ENCODE measurements at regions not wholly inside any gene's neighbourhood (a gene's known extent, or its start where the extent isn't known, plus 50 kb on each side); places are given as distances from the start of the nearest gene placed in this dataset.

- no TSS peak for BruUV-seq (replicated peaks)
Measured at GRCh38 chr11:80440835-80441234, 1000.0 kb upstream of the TENM4 start.

GRCh38 chr11:80436547-80436946 is 995.7 kb upstream of the TENM4 start:
- H2AFZ ChIP-seq (ENCODE audit: low read length): no peak overlapping the region
- ChIA-PET CTCF (no interaction called here), POLR2A (ENCODE audit: unreplicated experiment) (no interaction called here)
- no peaks in the 10 kb centered on the region for H3K9me3 ChIP-seq (ENCODE audit: low read length)
- no peaks in the 10 kb centered on the region for H4K20me1 ChIP-seq (ENCODE audit: low read length)
- no peaks in the 10 kb centered on the region for H3K9me2 ChIP-seq (replicated peaks; ENCODE audit: low read length)
- no peaks in the 10 kb centered on the region for H3F3A ChIP-seq (ENCODE audit: low read length, unreplicated experiment)
- TF ChIP-seq EZH2 (IDR thresholded peaks at IDR 0.05; ENCODE audit: low read length, unreplicated experiment) (no peak), EZH2phosphoT487 (IDR thresholded peaks at IDR 0.05; ENCODE audit: borderline replicate concordance, low read length) (no peak)
- TF ChIP-seq, protein P1, sequence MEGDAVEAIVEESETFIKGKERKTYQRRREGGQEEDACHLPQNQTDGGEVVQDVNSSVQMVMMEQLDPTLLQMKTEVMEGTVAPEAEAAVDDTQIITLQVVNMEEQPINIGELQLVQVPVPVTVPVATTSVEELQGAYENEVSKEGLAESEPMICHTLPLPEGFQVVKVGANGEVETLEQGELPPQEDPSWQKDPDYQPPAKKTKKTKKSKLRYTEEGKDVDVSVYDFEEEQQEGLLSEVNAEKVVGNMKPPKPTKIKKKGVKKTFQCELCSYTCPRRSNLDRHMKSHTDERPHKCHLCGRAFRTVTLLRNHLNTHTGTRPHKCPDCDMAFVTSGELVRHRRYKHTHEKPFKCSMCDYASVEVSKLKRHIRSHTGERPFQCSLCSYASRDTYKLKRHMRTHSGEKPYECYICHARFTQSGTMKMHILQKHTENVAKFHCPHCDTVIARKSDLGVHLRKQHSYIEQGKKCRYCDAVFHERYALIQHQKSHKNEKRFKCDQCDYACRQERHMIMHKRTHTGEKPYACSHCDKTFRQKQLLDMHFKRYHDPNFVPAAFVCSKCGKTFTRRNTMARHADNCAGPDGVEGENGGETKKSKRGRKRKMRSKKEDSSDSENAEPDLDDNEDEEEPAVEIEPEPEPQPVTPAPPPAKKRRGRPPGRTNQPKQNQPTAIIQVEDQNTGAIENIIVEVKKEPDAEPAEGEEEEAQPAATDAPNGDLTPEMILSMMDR (conservative IDR thresholded peaks at IDR 0.05; ENCODE audit: low read depth, low read length): no peak
- no peaks in the 10 kb centered on the region for H3K4me1 ChIP-seq (ENCODE audit: insufficient read depth, low read length)
- no peaks in the 10 kb centered on the region for H3K79me2 ChIP-seq (ENCODE audit: low read length)
- ATAC-seq (no peak), DNase-seq (no peak)
- BruUV-seq (replicated peaks): no TSS peak
- no peak overlapping the region for H3K9ac ChIP-seq (ENCODE audit: low read length)
- no peaks in the 10 kb centered on the region for H3K27me3 ChIP-seq (ENCODE audit: low read length)
- H3K4me3 ChIP-seq (ENCODE audit: low read length): no peak overlapping the region
- no peak overlapping the region for H3K4me2 ChIP-seq (ENCODE audit: low read length)
- intact Hi-C loops (cut with micrococcal nuclease): no loop called here
- no peaks in the 10 kb centered on the region for H3K36me3 ChIP-seq (ENCODE audit: low read depth, low read length)
- H3K27ac ChIP-seq (ENCODE audit: low read length): no peak overlapping the region

More at GRCh38 chr11:80440835-80441234, 1000.0 kb upstream of the TENM4 start:
- Histone ChIP-seq H3K9me3 (ENCODE audit: low read length) (no peaks in the 10 kb centered on the region), H4K20me1 (ENCODE audit: low read length) (no peaks in the 10 kb centered on the region), H3K9ac (ENCODE audit: low read length) (no peak overlapping the region), H3K36me3 (ENCODE audit: low read depth, low read length) (no peaks in the 10 kb centered on the region), H3K27ac (ENCODE audit: low read length) (no peak overlapping the region), H3K4me2 (ENCODE audit: low read length) (no peak overlapping the region), H3K4me3 (ENCODE audit: low read length) (no peak overlapping the region), H3K4me1 (ENCODE audit: insufficient read depth, low read length) (0 out of 2 replicates have a peak, but pooled peaks cover 5% of the 10 kb centered on the region), H3K79me2 (ENCODE audit: low read length) (no peaks in the 10 kb centered on the region), H3K27me3 (ENCODE audit: low read length) (no peaks in the 10 kb centered on the region), H2AFZ (ENCODE audit: low read length) (no peak overlapping the region), H3K9me2 (replicated peaks; ENCODE audit: low read length) (no peaks in the 10 kb centered on the region), H3F3A (ENCODE audit: low read length, unreplicated experiment) (no peaks in the 10 kb centered on the region)
- intact Hi-C loops (cut with micrococcal nuclease): no loop called here
- no peak for ATAC-seq
- no peak for DNase-seq
- TF ChIP-seq EZH2 (IDR thresholded peaks at IDR 0.05; ENCODE audit: low read length, unreplicated experiment): no peak
- TF ChIP-seq, protein P1 (conservative IDR thresholded peaks at IDR 0.05; ENCODE audit: low read depth, low read length): no peak
- no peak for TF ChIP-seq EZH2phosphoT487 (IDR thresholded peaks at IDR 0.05; ENCODE audit: borderline replicate concordance, low read length)
- CTCF ChIA-PET: no interaction called here
- POLR2A ChIA-PET (ENCODE audit: unreplicated experiment): no interaction called here

- H3K79me2 ChIP-seq (ENCODE audit: low read length): no peaks in the 10 kb centered on the region
- no peaks in the 10 kb centered on the region for H4K20me1 ChIP-seq (ENCODE audit: low read length)
- no peak overlapping the region for H3K4me2 ChIP-seq (ENCODE audit: low read length)
- H3K4me1 ChIP-seq (ENCODE audit: insufficient read depth, low read length): no peaks in the 10 kb centered on the region
- POLR2A ChIA-PET (ENCODE audit: unreplicated experiment): no interaction called here
- no peak overlapping the region for H2AFZ ChIP-seq (ENCODE audit: low read length)
- H3K27ac ChIP-seq (ENCODE audit: low read length): no peak overlapping the region
- no peaks in the 10 kb centered on the region for H3K9me3 ChIP-seq (ENCODE audit: low read length)
- no peaks in the 10 kb centered on the region for H3F3A ChIP-seq (ENCODE audit: low read length, unreplicated experiment)
- no peak overlapping the region for H3K4me3 ChIP-seq (ENCODE audit: low read length)
- no peaks in the 10 kb centered on the region for H3K27me3 ChIP-seq (ENCODE audit: low read length)
- BruUV-seq (replicated peaks): no TSS peak
- CTCF ChIA-PET: no interaction called here
- no peak overlapping the region for H3K9ac ChIP-seq (ENCODE audit: low read length)
- ATAC-seq: no peak
- intact Hi-C loops (cut with micrococcal nuclease): no loop called here
- H3K9me2 ChIP-seq (replicated peaks; ENCODE audit: low read length): no peaks in the 10 kb centered on the region
- TF ChIP-seq EZH2 (IDR thresholded peaks at IDR 0.05; ENCODE audit: low read length, unreplicated experiment) (no peak), EZH2phosphoT487 (IDR thresholded peaks at IDR 0.05; ENCODE audit: borderline replicate concordance, low read length) (no peak)
- TF ChIP-seq, protein P1 (conservative IDR thresholded peaks at IDR 0.05; ENCODE audit: low read depth, low read length): no peak
- no peaks in the 10 kb centered on the region for H3K36me3 ChIP-seq (ENCODE audit: low read depth, low read length)
- no peak for DNase-seq
Measured at GRCh38 chr11:80435345-80435744, 994.5 kb upstream of the TENM4 start.

Data from PC-3 (cell line).